DMS153 (cell line): ENCODE measurements at regions not wholly inside any gene's neighbourhood (a gene's known extent, or its start where the extent isn't known, plus 50 kb on each side); places are given as distances from the start of the nearest gene placed in this dataset.
A peak's percentile ranks its signal among the peaks of the same experiment; 100 is the strongest.

Experiments
- DNase-seq: peaks from one replicate; lab custom pipeline; 2025; lab: John Stamatoyannopoulos, UW

GRCh38 chr10:3484306-3485056 lies 300.5 kb downstream of the KLF6 start:
- DNase-seq, result peak; percentile 45

DNA sequence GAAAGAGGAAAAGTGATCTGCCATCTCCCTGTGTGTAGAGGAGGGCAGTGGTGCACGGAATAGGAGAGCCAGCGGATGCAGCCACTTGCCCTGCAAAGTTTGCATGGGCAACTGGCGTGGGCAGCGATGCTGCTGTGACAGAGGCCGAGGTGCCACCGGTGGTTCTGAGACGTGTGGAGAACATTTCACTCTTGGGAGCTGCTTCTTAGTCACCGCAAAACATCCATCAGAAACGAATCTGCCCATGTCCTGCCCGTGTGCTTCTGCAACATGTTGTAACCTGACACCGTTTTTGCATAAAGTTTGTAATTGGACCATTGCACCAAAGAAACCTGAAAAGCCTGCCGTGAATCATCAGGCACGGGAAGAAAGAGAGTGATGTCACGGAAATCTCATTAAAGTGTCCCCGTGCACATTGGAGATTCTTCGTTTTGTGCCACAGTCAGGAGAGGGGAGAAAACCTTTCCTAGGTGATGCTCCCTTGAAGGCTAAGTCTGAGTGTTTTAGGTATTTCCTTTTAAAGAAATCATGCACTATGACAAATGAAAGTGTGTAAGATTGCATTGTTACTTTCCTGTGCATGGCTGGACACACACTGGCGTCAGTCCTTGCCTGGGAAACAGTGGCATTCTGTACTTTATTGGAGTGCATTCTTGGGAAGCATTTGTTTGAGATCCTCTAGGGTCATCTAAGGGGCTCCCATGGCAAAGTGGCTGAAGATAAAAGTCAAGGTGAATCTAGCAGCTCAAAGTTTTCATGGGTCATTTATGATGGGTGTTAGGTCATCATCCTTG lies 302.6 kb downstream of the KLF6 start:
- peak; percentile 32 for DNase-seq

GRCh38 chr10:3481496-3481895 lies 303.5 kb downstream of the KLF6 start:
- no peak for DNase-seq

DNA sequence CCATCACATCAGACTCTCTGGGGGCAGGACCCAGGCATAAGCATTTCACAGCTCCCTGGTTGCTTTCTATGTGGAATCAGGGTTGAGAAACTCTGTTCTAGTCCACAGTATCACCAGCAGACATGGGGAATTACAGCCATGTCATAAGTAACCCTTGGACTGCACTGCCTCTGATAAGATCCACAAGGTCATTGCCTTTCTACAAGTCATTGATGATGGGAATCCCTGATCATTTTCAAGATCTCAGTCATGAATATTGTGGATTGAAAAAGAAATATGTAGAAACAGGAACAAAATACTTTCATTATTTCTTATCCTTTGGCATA lies 304.1 kb downstream of the KLF6 start:
- no peak for DNase-seq

- no peak for DNase-seq
Observed at GRCh38 chr10:3480281-3480989, 304.6 kb downstream of the KLF6 start.

GRCh38 chr10:3478632-3479240 lies 306.2 kb upstream of the PITRM1 start:
- no peak for DNase-seq

DNA sequence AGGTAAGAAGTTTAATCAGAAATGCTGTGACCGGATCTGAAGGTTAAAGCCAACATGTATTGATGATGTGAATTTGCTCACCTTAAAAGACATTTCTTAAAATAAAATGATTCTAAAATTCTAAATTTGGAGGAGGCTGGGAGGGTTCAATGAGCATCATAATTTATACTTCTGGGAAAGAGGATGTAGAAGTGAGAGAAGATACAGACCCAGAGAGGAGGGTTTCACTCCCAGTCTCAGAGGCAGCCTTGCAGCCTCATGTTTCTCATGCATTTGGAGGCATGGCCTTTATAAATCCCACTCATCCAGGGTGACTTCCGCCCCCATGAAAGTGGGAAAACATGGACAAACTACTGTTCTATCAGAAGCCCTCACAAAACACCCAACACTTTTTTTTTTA lies 305.6 kb upstream of the PITRM1 start:
- DNase-seq, result no peak

- no peak for DNase-seq
Observed at GRCh38 chr10:3477683-3478082, 305.1 kb upstream of the PITRM1 start.

GRCh38 chr10:3476640-3477448 lies 304.3 kb upstream of the PITRM1 start:
- DNase-seq, result no peak

DNA sequence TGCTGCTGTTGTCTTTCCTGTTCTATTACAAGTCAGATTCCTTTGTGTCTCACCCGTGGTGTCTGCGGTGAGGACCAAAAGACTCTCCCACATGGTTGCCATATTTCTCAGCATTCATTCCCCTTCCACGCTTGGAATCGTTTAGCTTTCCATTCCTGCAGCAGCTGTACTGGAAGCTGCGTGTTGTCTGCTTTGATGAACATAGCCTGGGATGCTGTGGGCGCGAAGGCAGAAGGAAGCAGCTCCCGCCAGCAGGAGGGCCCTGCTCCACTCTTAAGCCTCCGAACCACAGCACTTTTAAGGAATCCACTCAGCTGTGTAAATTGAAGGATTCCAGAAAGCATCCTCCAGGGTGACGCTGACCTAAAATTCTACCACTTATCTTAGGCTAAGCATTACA lies 303.6 kb upstream of the PITRM1 start:
- no peak for DNase-seq

GRCh38 chr10:3475367-3475766 lies 302.8 kb upstream of the PITRM1 start:
- DNase-seq, result no peak

DNA sequence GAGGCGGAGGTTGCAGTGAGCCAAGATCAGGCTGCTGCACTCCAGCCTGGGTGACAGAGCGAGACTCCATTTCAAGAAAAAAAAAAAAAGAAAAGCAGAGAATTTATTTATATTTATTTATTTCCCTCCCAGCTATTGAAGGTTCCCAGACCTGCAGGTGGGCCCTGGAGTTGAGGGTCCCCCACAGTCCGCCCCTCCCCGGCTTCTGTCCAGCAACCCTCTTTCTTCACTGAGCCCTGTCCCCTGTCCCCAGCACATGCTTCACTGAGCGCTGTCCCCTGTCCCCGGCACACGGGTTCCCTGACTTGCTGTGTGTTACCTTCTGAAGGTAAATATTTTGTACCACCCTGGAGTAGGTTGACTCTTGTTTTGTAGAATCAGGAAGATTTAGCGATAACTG lies 301.7 kb upstream of the PITRM1 start:
- no peak for DNase-seq

DNA sequence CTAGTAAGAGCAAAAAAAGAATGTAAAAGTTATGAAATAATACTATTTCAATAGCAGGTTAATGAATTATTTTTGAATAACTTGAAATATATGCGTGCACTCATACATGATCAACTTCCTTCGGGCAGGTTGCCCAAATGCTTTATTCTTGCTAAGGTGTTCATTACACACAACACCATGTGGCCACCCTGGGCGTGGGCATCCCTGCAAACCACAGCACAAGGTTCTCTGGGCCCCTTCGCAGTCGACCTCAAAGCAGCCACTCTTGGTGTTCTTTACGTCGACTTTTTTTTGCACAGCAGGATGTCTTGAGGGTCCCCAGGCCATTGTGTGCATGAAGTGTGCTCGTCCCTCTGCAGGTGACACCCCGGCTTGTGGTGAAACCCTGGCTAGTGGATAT lies 300.7 kb upstream of the PITRM1 start:
- DNase-seq, result no peak

- no peak for DNase-seq
Observed at GRCh38 chr10:3472287-3473051, 299.9 kb upstream of the PITRM1 start.

DNA sequence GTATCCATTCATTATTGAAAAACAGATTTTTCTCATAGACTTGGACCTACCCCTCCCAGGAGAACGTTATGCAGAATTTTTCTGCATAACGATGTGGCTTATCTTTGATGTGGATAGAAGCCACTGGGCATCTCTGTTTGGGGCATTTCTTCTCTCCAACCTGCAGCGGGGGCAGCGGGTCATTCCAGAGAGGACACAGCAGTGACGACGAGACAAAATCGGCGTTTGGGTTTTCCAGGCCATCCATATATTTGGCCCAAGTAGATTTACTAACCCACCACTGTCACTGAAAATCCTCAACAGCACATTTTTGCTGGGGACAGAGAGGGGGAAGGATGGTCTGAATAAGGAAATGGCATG lies 299.3 kb upstream of the PITRM1 start:
- no peak for DNase-seq

- DNase-seq, result no peak
Observed at GRCh38 chr10:3471472-3471871, 298.9 kb upstream of the PITRM1 start.

- no peak for DNase-seq
Observed at GRCh38 chr10:3470191-3470590, 297.6 kb upstream of the PITRM1 start.

DNA sequence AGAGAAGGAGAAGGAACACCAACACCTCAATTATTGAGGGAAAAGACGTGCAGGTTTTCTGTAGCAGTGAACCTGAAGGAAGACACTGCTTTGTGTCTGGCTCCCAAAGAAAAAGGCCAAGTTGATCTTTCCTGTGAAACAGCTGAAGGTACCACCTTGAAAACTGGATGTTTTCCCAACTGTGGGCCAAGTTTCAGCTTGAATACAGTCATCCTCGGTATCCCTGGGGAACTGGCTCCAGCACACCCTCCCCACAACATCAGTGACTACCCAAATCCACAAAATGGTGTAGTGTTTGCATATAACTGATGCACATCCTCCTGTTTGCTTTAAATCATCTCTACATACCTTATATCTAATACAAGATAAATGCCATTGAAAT lies 297.0 kb upstream of the PITRM1 start:
- no peak for DNase-seq

DNA sequence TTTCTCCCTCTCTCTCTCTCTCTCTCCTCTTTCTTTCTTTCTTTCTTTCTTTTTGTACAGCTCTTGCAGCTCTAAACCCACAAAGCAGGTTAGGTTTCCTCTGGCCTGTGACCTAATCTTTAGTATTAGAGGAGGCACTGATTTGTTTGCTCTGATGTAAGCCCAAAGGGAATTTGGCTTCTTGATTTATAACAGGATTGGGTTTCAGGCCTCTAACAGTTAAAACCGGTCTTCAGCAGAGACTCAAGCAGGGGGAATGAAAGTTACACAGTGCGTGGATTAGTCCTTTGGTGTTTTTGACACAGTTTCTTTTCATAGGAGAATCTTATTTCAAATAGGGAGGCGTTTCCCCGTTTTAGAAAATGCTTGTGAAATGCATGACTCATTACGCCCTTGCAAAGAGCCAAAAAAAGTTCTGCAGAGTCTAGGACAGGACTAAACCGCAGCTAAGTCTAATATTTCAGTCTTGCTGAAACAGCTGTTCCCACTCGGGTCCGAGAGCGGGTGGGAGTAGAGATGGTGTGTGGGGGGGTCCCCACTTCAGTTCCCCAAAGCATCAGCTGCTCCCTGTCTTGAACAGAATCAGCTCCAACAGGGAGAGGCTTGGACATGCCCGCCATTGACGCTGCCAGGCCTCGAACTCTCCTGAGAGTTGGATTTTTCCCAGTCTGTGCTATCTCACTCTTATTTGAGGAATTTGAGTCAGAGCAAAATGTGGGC lies 296.5 kb upstream of the PITRM1 start:
- DNase-seq, result no peak
